Esophagus muscularis mucosa (tissue), 4 donors: ENCODE measurements at regions not wholly inside any gene's neighbourhood (a gene's known extent, or its start where the extent isn't known, plus 50 kb on each side); places are given as distances from the start of the nearest gene placed in this dataset.

Experiments used
- EP300 ChIP-seq: sonication (generic); formaldehyde crosslinking; IDR thresholded peaks from one replicate; pipeline ENCODE4 v1.6.1; 2017; ENCODE audit warnings: antibody characterized with exemption
- POLR2A ChIP-seq: fragments of 450-650 bp; IDR thresholded peaks from one replicate; pipeline ENCODE4 v1.6.1; 2017; ENCODE audit warnings: antibody characterized with exemption, moderate library complexity, mild to moderate bottlenecking, low read depth
- TF ChIP-seq, protein P1 (sequence below), 3 experiments: fragments of 200-600 bp in 2 of 3; fragments of 450-650 bp in 1 of 3; sonication (generic) in 2 of 3; IDR thresholded peaks; one replicate each; pipeline ENCODE4 v1.5.1; 2017 to 2019; ENCODE audit warnings: antibody characterized with exemption in 3 of 3, mild to moderate bottlenecking in 2 of 3, moderate library complexity in 1 of 3

DNA sequence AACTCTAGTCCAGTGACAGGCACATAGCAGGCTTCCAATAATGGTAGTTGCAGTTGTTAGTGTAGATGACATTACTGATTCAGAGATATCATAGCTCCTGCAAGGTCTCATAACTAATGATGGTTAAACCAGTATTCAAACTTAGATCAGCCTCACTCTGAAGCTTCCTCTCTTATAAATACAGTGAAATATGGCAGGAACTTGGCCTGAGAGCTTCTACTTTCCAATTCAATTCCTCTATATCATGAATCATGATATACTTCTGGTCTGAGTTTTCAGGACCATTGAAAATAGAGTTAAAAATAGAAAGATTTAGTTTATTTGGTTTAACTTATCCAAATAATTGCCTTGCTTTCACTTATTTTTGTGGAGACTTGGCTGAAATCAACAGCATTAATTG, 167.5 kb upstream of the NOVA1 start:
- TF ChIP-seq, protein P1, sequence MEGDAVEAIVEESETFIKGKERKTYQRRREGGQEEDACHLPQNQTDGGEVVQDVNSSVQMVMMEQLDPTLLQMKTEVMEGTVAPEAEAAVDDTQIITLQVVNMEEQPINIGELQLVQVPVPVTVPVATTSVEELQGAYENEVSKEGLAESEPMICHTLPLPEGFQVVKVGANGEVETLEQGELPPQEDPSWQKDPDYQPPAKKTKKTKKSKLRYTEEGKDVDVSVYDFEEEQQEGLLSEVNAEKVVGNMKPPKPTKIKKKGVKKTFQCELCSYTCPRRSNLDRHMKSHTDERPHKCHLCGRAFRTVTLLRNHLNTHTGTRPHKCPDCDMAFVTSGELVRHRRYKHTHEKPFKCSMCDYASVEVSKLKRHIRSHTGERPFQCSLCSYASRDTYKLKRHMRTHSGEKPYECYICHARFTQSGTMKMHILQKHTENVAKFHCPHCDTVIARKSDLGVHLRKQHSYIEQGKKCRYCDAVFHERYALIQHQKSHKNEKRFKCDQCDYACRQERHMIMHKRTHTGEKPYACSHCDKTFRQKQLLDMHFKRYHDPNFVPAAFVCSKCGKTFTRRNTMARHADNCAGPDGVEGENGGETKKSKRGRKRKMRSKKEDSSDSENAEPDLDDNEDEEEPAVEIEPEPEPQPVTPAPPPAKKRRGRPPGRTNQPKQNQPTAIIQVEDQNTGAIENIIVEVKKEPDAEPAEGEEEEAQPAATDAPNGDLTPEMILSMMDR (IDR thresholded peaks at IDR 0.05) = no peak
- TF ChIP-seq EP300 (no peak), POLR2A (no peak)
